Epithelial cell of proximal tubule (primary cell): ENCODE measurements at regions not wholly inside any gene's neighbourhood (a gene's known extent, or its start where the extent isn't known, plus 50 kb on each side); places are given as distances from the start of the nearest gene placed in this dataset.
"Not testable (repeated sequence)": the region's sequence is repeated elsewhere in the genome, so short reads cannot be mapped to it uniquely, and the experiment has no call there.

Source experiments
- DNase-seq: peaks from one replicate; pipeline ENCODE4 v3.0.0-alpha.2; 2011; ENCODE audit warnings: low read depth
- H3K4me3 ChIP-seq: 2 replicates; pipeline ENCODE4 v1.5.1; 2011; ENCODE audit warnings: low read depth, mild to moderate bottlenecking, low read length
- CTCF ChIP-seq: conservative IDR thresholded peaks from 2 replicates; pipeline ENCODE4 v1.5.1; 2012; ENCODE audit warnings: low read depth, mild to moderate bottlenecking, low read length

DNA sequence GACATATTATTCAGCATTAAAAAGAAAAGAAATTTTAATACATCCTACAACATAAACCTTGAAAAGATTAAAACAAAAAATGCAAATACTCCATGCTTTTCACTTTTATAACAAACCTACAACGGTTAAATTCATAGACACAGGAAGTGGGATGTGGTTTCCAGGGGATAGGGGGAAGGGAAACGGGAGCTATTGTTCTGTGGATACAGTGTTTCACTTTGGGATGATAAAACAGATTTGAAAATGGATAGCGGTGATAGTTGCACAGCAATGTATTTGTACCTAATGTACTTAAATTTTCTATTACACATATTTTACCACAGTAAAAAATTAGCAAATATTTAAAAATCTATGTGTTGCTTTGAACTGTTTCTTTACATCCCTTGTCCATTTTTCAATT lies 368.0 kb downstream of the CDY2B start:
- DNase-seq, H3K4me3 ChIP-seq: not testable (repeated sequence)

- H3K4me3 ChIP-seq = not testable (repeated sequence)
Observed at GRCh38 chrY:17511476-17511875, 368.5 kb downstream of the CDY2B start.

DNA sequence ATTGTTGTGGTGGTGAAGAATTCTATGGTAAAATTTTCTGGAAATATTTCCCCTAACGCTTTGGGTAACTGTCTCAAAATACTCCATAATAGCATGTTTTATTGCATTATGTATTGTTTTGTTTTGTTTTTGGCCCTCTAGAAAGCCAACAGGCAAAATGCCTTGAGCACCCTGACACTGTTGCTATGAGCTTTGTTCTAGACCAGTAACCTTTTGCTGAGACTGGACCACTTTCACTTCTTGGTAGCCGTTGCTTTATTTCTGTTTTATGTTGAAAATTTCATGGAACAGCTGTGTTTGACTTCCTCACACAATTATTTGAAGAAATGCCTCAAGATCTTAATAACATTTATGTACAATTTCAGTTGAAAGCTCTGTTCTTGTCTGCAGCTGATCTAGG lies 374.2 kb downstream of the CDY2B start:
- not testable (repeated sequence) for H3K4me3 ChIP-seq, DNase-seq

More at GRCh38 chrY:17511476-17511875, 368.5 kb downstream of the CDY2B start:
- DNase-seq = not testable (repeated sequence)

GRCh38 chrY:17484763-17485162 lies 395.3 kb downstream of the CDY2B start:
- H3K4me3 ChIP-seq, DNase-seq: not testable (repeated sequence)

DNA sequence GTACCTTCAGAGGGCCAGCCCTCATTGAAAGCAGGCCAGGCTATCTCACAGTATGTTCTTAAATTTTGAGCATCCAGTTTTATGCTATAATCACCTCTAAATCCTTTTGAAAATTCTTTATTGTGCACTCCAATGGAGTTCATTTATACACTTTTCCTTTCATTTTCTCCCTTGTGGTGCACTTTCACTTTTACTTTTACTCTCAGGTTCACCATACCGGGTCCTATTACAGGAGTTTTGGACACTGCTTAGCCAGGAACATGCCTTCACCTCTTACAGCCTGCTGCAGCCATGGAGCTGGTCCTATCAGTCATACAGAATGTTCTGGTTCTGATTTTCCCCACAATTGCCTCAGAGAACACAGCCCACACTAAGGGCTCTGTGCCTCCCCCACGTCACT lies 395.9 kb downstream of the CDY2B start:
- DNase-seq, H3K4me3 ChIP-seq: not testable (repeated sequence)

GRCh38 chrY:17481389-17482022 lies 398.5 kb downstream of the CDY2B start:
- not testable (repeated sequence) for DNase-seq, H3K4me3 ChIP-seq

DNA sequence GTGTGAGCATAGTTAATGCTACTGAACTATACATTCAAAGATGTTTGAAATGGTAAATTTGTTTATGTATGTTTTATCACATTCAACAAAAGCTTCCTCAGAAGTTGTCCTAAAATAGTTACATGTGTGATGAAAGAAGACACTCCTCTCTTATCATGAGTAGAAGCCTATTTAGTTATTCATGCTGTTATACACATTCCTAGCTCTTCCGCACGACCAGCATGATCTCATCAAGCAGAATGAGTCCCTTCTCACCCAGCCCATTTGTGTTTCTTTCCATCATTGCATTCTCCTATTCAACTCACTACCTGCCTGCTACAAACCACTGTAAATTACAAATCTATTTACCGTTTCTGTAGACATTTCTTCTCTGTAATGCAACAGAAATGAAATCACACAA lies 408.0 kb downstream of the CDY2B start:
- not testable (repeated sequence) for DNase-seq, H3K4me3 ChIP-seq

DNA sequence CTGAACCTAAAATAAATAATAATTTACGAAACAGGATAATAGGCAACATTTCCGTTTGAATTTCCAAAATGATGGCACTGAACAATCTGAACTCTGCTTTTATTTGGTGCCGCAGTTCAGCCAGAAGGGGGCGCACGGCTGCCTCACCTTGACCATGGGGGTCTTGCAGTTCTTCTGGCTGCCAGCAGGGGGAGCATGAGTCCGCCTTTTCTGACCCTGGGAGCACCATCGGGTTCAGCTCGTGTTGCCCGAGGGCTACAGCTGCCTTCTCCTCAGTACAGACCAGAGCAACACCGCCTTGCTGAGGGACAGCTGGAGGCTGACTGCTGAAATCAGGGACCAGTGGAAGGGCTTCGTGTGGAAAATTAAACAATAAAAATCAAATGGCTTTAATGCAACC lies 420.3 kb downstream of the CDY2B start:
- not testable (repeated sequence) for H3K4me3 ChIP-seq, DNase-seq

- no peak overlapping the region for H3K4me3 ChIP-seq
- TF ChIP-seq CTCF = peak; percentile 58
- DNase-seq = no peak
Observed at GRCh38 chrY:17430570-17431166, 449.4 kb downstream of the CDY2B start.

- DNase-seq = no peak
- TF ChIP-seq CTCF = no peak
- no peak overlapping the region for H3K4me3 ChIP-seq
Observed at GRCh38 chrY:17398336-17399072, 481.5 kb downstream of the CDY2B start.

DNA sequence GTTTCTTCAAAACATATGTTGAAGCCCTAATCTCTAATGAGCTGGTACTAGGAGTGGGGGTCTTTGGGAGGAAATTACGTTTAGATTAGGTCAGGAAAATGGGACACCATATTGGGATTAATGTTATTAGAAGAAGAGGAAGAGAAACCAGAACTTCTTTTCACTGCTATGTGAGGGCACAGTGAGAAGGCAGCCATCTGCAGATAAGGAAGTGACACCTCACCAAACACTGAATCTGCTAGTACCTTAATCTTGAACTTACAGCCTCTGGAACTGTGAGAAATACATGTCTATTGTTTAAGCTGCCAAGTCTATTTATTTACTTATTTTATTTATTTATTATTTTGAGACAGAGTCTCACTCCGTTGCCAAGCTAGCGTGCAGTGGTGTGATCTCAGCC lies 482.4 kb downstream of the CDY2B start:
- DNase-seq = no peak
- TF ChIP-seq CTCF = no peak
- no peak overlapping the region for H3K4me3 ChIP-seq
